ENCODE measurements at regions not wholly inside any gene's neighbourhood (a gene's known extent, or its start where the extent isn't known, plus 50 kb on each side); places are given as distances from the start of the nearest gene placed in this dataset.

GRCh38 chr17:70581459-70581858, 412.1 kb downstream of the KCNJ2 start:
- Histone ChIP-seq H2AK9ac (replicated peaks; ENCODE audit: low read depth, low read length, poor library complexity) (no peak overlapping the region), H2BK5ac (ENCODE audit: low read depth, low read length, poor library complexity, severe bottlenecking) (no peak overlapping the region), H3K9me3 (ENCODE audit: control insufficient read depth, insufficient read depth, low read length) (peaks cover 3% of the 10 kb centered on the region; the same call in 1 of the 2 replicates), H3K18ac (ENCODE audit: low read depth, low read length) (no peak overlapping the region), H3K14ac (replicated peaks; ENCODE audit: low read depth, low read length) (no peak overlapping the region), H2BK15ac (ENCODE audit: low read depth, low read length) (no peak overlapping the region), H3K4ac (ENCODE audit: low read depth, low read length) (no peak overlapping the region), H3K9me1 (ENCODE audit: insufficient read depth, low read length) (no peaks in the 10 kb centered on the region), H3K23ac (ENCODE audit: low read depth, low read length) (no peak overlapping the region), H4K5ac (ENCODE audit: low read depth, low read length) (no peak overlapping the region), H3K36me3 (ENCODE audit: control insufficient read depth, insufficient read depth, low read length) (no peaks in the 10 kb centered on the region), H2BK120ac (ENCODE audit: low read depth, low read length) (no peak overlapping the region), H2BK20ac (ENCODE audit: low read depth, low read length) (no peak overlapping the region), H3K27me3 (ENCODE audit: control insufficient read depth, insufficient read depth, low read length) (no peaks in the 10 kb centered on the region), H3K4me1 (ENCODE audit: control insufficient read depth, insufficient read depth, low read length) (no peaks in the 10 kb centered on the region), H3K9ac (ENCODE audit: low read depth, low read length) (no peak overlapping the region), H4K8ac (ENCODE audit: low read depth in 2 of 2, low read length in 2 of 2) (no peak overlapping the region), H3K4me3 (ENCODE audit: insufficient read depth, low read depth, low read length) (no peak overlapping the region), H4K20me1 (ENCODE audit: insufficient read depth, low read length) (no peaks in the 10 kb centered on the region), H3K56ac (ENCODE audit: extremely low read depth, insufficient read depth, low read length) (no peak overlapping the region), H3K4me2 (ENCODE audit: low read depth, low read length) (no peak overlapping the region), H2AK5ac (ENCODE audit: low read depth, low read length) (no peak overlapping the region), H4K91ac (ENCODE audit: insufficient read depth, low read depth, low read length) (no peak overlapping the region), H3K27ac (ENCODE audit: insufficient read depth, low read length) (no peak overlapping the region), H2AFZ (replicated peaks; ENCODE audit: low read length, poor library complexity) (no peak overlapping the region), H3K79me1 (ENCODE audit: low read depth in 1 of 2, low read length in 2 of 2) (no peaks in the 10 kb centered on the region)
- WGBS, 2 experiments (ENCODE audit: extremely low coverage in 2 of 2, insufficient read length in 1 of 2), result no CpG with 5 or more reads among the region's 3 CpGs
- dilution Hi-C loops (cut with HindIII; ENCODE audit: low sequenced_read_pairs, unreplicated experiment) (no loop called here), intact Hi-C loops (cut with micrococcal nuclease) (no loop called here), in situ Hi-C loops (cut with MboI; ENCODE audit: low sequenced_read_pairs) (no loop called here)
- DNase-seq, result no peak
- TF ChIP-seq MAZ (IDR thresholded peaks at IDR 0.05; ENCODE audit: borderline replicate concordance, low read depth, low read length) (no peak), CTCF (conservative IDR thresholded peaks at IDR 0.05; ENCODE audit: low read depth, low read length) (no peak), MAFK (IDR thresholded peaks at IDR 0.05; ENCODE audit: low read depth, low read length) (no peak), BHLHE40 (IDR thresholded peaks at IDR 0.05; ENCODE audit: low read depth, low read length) (no peak), POLR2A (IDR thresholded peaks at IDR 0.05; ENCODE audit: low read depth, low read length) (no peak), CEBPB (IDR thresholded peaks at IDR 0.05; ENCODE audit: low read depth, low read length) (no peak), RCOR1 (IDR thresholded peaks at IDR 0.05; ENCODE audit: insufficient replicate concordance, low read length) (no peak), USF2 (IDR thresholded peaks at IDR 0.05; ENCODE audit: low read depth, low read length) (no peak), NFE2L2 (IDR thresholded peaks at IDR 0.05; ENCODE audit: low read depth, low read length) (no peak), SMC3 (IDR thresholded peaks at IDR 0.05; ENCODE audit: low read depth, low read length) (no peak), RAD21 (IDR thresholded peaks at IDR 0.05; ENCODE audit: low read length) (no peak)
- no TSS peak for BruUV-seq (replicated peaks)
- ChIA-PET CTCF (no interaction called here), POLR2A (ENCODE audit: unreplicated experiment) (no interaction called here)
- ATAC-seq (ENCODE audit: low read depth), result no peak

Data from IMR-90 (cell line).